ENCODE measurements at regions not wholly inside any gene's neighbourhood (a gene's known extent, or its start where the extent isn't known, plus 50 kb on each side); places are given as distances from the start of the nearest gene placed in this dataset.

- TF ChIP-seq CTCF (IDR thresholded peaks at IDR 0.05; ENCODE audit: low read depth, low read length): no peak
- no peak for TF ChIP-seq POLR2A (IDR thresholded peaks at IDR 0.05; ENCODE audit: extremely low read depth, insufficient read length)
- no peak for TF ChIP-seq MAX (IDR thresholded peaks at IDR 0.05; ENCODE audit: low read depth, low read length)
- TF ChIP-seq MYC (IDR thresholded peaks at IDR 0.05; ENCODE audit: low read depth, low read length): no peak
These were observed 180.1 kb upstream of the ARID1B start for GRCh38 chr6:156597095-156597494.
